ENCODE measurements at regions not wholly inside any gene's neighbourhood (a gene's known extent, or its start where the extent isn't known, plus 50 kb on each side); places are given as distances from the start of the nearest gene placed in this dataset.

DNA sequence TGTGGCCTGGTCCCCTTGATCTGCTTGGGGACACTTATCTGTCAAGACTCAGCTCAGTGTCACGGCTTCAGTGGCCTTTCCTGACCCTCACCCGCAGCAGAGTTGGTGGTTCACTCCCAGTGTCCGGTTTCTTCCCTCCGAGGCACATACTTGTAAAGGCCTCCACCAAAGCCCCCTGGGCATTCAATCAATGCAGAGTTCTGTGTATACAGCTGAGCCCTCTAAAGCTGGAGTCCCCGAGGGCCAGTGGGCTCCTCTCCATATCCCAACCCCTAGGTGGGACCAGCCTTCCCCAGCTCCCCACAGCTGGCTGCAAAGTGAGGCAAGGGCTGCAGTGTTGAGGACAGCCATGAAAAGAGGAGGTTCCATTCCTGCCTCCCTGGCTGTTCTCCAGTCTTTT lies 70.9 kb upstream of the RGMA start (continued):
- TF ChIP-seq REST (IDR thresholded peaks at IDR 0.05; ENCODE audit: low read depth, low read length) (no peak), CHD2 (IDR thresholded peaks at IDR 0.05; ENCODE audit: low read length, partially characterized antibody) (no peak), TAF1 (IDR thresholded peaks at IDR 0.05; ENCODE audit: borderline replicate concordance, low read depth, low read length) (no peak)

DNA sequence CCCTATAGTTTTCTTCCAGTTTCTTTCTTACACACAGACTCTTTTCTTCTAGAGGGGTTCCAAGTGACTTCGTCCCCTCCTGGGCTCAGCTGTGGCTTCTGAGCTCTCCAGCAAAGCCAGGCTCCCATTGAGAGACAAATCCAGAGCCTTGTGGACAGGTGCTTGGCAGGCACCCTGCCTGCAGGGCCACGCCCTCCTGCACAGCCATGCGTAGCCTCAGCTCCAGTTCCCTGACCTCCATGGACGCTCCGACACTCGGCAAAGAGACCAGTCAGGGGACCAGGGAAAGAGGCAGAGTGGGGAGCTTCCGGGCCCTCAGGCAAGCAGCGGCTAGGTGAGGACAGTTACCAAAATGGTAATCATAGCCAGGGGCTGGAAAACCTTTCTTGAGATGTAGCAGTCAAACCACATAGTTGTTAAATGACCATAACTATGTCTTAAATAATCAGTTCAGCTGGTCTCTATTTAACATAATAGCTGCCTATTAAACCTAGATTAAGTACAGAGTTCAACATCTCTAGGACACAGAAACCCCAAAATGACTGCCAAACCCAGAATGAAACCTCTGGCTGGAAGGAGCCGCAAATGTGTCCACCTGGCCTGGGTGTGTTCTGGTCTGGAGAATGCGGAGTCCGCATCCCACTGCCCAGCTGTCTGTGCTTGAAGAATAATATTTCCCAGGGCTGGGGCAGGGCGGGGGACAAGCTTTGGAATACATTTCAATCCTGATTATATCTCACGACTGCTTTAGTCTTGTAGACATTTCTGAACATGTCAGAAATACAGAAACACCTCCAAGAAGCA lies 69.3 kb upstream of the RGMA start:
- no peaks in the 10 kb centered on the region for H3K4me1 ChIP-seq (ENCODE audit: control insufficient read depth in 1 of 2, insufficient read depth in 2 of 2, low read depth in 1 of 2, low read length in 1 of 2)
- no peaks in the 10 kb centered on the region for H3K9me3 ChIP-seq
- no peaks in the 10 kb centered on the region for H3K79me2 ChIP-seq (ENCODE audit: insufficient read depth)
- H3K36me3 ChIP-seq (replicated peaks in 1 of 2; ENCODE audit: control insufficient read depth in 1 of 2, insufficient read depth in 2 of 2, low read length in 1 of 2) = no peaks in the 10 kb centered on the region
- H3K4me2 ChIP-seq = no peak overlapping the region
- no peak overlapping the region for H3K9ac ChIP-seq
- no peak overlapping the region for H2AFZ ChIP-seq (ENCODE audit: low read depth)
- 48% methylated on average over 13 of the region's 13 CpGs for WGBS (ENCODE audit: low lambda C conversion rate)
- H3K4me3 ChIP-seq (ENCODE audit: low read depth in 2 of 2, low read length in 1 of 2) = no peak overlapping the region
- no peaks in the 10 kb centered on the region for H3K27me3 ChIP-seq (ENCODE audit: insufficient read depth)
- H3K27ac ChIP-seq (ENCODE audit: low read depth in 2 of 2, low read length in 1 of 2) = no peak overlapping the region
- TF ChIP-seq TAF1 (IDR thresholded peaks at IDR 0.05; ENCODE audit: borderline replicate concordance, low read depth, low read length) = no peak
- no peak for TF ChIP-seq YY1 (IDR thresholded peaks at IDR 0.05; ENCODE audit: low read depth)
- TF ChIP-seq JUND (IDR thresholded peaks at IDR 0.05) = no peak
- TF ChIP-seq ELF1 (IDR thresholded peaks at IDR 0.05) = no peak
- TF ChIP-seq, protein P1, sequence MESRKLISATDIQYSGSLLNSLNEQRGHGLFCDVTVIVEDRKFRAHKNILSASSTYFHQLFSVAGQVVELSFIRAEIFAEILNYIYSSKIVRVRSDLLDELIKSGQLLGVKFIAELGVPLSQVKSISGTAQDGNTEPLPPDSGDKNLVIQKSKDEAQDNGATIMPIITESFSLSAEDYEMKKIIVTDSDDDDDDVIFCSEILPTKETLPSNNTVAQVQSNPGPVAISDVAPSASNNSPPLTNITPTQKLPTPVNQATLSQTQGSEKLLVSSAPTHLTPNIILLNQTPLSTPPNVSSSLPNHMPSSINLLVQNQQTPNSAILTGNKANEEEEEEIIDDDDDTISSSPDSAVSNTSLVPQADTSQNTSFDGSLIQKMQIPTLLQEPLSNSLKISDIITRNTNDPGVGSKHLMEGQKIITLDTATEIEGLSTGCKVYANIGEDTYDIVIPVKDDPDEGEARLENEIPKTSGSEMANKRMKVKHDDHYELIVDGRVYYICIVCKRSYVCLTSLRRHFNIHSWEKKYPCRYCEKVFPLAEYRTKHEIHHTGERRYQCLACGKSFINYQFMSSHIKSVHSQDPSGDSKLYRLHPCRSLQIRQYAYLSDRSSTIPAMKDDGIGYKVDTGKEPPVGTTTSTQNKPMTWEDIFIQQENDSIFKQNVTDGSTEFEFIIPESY (IDR thresholded peaks at IDR 0.05; ENCODE audit: borderline replicate concordance, low read depth) = no peak
- TF ChIP-seq NFIC (IDR thresholded peaks at IDR 0.05; ENCODE audit: borderline replicate concordance) = no peak
- no peak for TF ChIP-seq MXI1 (IDR thresholded peaks at IDR 0.05; ENCODE audit: low read depth, low read length)
- no peak for TF ChIP-seq IRF3 (IDR thresholded peaks at IDR 0.05; ENCODE audit: low read depth, low read length)
- TF ChIP-seq GATA2 (CRISPR knock-in tag; IDR thresholded peaks at IDR 0.05) = no peak
- TF ChIP-seq FOXM1 (IDR thresholded peaks at IDR 0.05; ENCODE audit: low read depth) = no peak
- TF ChIP-seq RFX5 (IDR thresholded peaks at IDR 0.05; ENCODE audit: low read length) = no peak
- TF ChIP-seq EP300 (IDR thresholded peaks at IDR 0.05; ENCODE audit: borderline replicate concordance in 1 of 2, low read depth in 1 of 2, low read length in 1 of 2) = no peak
- no peak for TF ChIP-seq CHD2 (IDR thresholded peaks at IDR 0.05; ENCODE audit: low read length, partially characterized antibody)
- TF ChIP-seq FOSL2 (IDR thresholded peaks at IDR 0.05; ENCODE audit: borderline replicate concordance, low read depth) = no peak
- no peak for TF ChIP-seq RCOR1 (IDR thresholded peaks at IDR 0.05; ENCODE audit: low read length)
- no peak for TF ChIP-seq REST (IDR thresholded peaks at IDR 0.05; ENCODE audit: low read depth, low read length)
- TF ChIP-seq SIN3A (IDR thresholded peaks at IDR 0.05; ENCODE audit: borderline replicate concordance, low read depth, low read length) = no peak
- ChIA-PET CTCF (interaction anchor here (0.7 kb wide), 1 partner anchor 96 kb away, joined by 4 read pairs; no protein-coding TSS in a partner anchor), POLR2A (no interaction called here)
- H3K9me2 ChIP-seq = no peaks in the 10 kb centered on the region
- no peaks in the 10 kb centered on the region for H3F3A ChIP-seq (replicated peaks; ENCODE audit: insufficient read depth)
- DNase-seq = no peak
- H4K20me1 ChIP-seq (ENCODE audit: insufficient read depth) = no peaks in the 10 kb centered on the region

Data from SK-N-SH (cell line).